SK-N-SH (cell line): ENCODE measurements at regions not wholly inside any gene's neighbourhood (a gene's known extent, or its start where the extent isn't known, plus 50 kb on each side); places are given as distances from the start of the nearest gene placed in this dataset.

ENCODE experiments used
- EP300 ChIP-seq, 2 experiments: IDR thresholded peaks; 2 replicates each; pipeline versions ENCODE4 v1.4.0 to v1.6.1; 2012; ENCODE audit warnings: borderline replicate concordance in 1 of 2, low read depth in 1 of 2, low read length in 1 of 2
- EZH2phosphoT487 ChIP-seq: fragments of 200-600 bp; sonication (generic); IDR thresholded peaks from 2 replicates; pipeline ENCODE4 v1.6.1; 2017; ENCODE audit warnings: low read depth, mixed run types, mild to moderate bottlenecking, antibody characterized with exemption, moderate library complexity, borderline replicate concordance
- FOXJ3 ChIP-seq: sonication (generic); formaldehyde crosslinking; IDR thresholded peaks from 2 replicates; pipeline ENCODE4 v1.5.1; 2020; ENCODE audit warnings: mild to moderate bottlenecking, missing genetic modification reagents
- MXI1 ChIP-seq: IDR thresholded peaks from 2 replicates; pipeline ENCODE4 v1.6.1; 2012; ENCODE audit warnings: mild to moderate bottlenecking, low read depth, low read length, improper control_type of control experiment
- POLR2AphosphoS5 ChIP-seq: IDR thresholded peaks from 2 replicates; pipeline ENCODE4 v1.6.1; 2012; ENCODE audit warnings: low read depth, low read length
- RAD21 ChIP-seq: IDR thresholded peaks from 2 replicates; pipeline ENCODE4 v1.6.1; 2012; ENCODE audit warnings: mild to moderate bottlenecking, low read length
- RCOR1 ChIP-seq: fragments of 150-350 bp; IDR thresholded peaks from 2 replicates; pipeline ENCODE4 v1.6.1; 2017; ENCODE audit warnings: antibody characterized with exemption, low read length
- YY1 ChIP-seq: IDR thresholded peaks from 2 replicates; pipeline ENCODE4 v1.4.0; 2012; ENCODE audit warnings: low read depth, mild to moderate bottlenecking
- TF ChIP-seq, protein P1 (sequence below): fragments of 150-350 bp; IDR thresholded peaks from 2 replicates; pipeline ENCODE4 v1.6.1; 2017; ENCODE audit warnings: antibody characterized with exemption, low read length, low read depth, borderline replicate concordance
- TF ChIP-seq, protein P2 (sequence below): fragments of 200-600 bp; sonication (generic); IDR thresholded peaks from 2 replicates; pipeline ENCODE4 v1.6.1; 2017; ENCODE audit warnings: antibody characterized with exemption, mild to moderate bottlenecking, moderate library complexity
- TF ChIP-seq, protein P3 (sequence below): IDR thresholded peaks from 2 replicates; pipeline ENCODE4; 2012
- TF ChIP-seq, protein P4 (sequence below): IDR thresholded peaks from 2 replicates; pipeline ENCODE4 v1.6.1; 2012; ENCODE audit warnings: mild to moderate bottlenecking, low read depth, low read length, moderate library complexity
- TF ChIP-seq, protein P5 (sequence below): IDR thresholded peaks from 2 replicates; pipeline ENCODE4 v1.4.0; 2012; ENCODE audit warnings: low read depth, borderline replicate concordance

DNA sequence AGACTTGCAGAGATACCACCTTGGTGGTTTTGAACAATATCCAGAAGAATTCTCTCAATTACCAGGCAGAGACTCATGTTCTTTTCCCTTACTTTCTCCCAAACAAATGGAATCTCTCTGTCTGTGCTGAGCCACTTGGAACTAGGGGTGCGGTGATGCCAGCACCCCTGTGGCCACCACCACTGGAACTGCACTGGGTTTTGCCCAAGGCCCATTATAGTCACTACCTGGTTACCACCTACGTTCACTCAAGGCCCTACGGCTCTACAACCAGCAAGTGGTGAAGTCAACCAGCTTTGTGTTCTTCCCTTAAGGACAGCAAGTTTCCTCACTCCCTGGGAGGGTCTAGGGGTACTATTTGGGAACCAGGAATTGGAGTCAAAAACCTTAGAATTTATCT is 1183.7 kb downstream of the FSTL5 start:
- TF ChIP-seq, protein P1, sequence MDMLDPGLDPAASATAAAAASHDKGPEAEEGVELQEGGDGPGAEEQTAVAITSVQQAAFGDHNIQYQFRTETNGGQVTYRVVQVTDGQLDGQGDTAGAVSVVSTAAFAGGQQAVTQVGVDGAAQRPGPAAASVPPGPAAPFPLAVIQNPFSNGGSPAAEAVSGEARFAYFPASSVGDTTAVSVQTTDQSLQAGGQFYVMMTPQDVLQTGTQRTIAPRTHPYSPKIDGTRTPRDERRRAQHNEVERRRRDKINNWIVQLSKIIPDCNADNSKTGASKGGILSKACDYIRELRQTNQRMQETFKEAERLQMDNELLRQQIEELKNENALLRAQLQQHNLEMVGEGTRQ, result no peak
- TF ChIP-seq, protein P2, sequence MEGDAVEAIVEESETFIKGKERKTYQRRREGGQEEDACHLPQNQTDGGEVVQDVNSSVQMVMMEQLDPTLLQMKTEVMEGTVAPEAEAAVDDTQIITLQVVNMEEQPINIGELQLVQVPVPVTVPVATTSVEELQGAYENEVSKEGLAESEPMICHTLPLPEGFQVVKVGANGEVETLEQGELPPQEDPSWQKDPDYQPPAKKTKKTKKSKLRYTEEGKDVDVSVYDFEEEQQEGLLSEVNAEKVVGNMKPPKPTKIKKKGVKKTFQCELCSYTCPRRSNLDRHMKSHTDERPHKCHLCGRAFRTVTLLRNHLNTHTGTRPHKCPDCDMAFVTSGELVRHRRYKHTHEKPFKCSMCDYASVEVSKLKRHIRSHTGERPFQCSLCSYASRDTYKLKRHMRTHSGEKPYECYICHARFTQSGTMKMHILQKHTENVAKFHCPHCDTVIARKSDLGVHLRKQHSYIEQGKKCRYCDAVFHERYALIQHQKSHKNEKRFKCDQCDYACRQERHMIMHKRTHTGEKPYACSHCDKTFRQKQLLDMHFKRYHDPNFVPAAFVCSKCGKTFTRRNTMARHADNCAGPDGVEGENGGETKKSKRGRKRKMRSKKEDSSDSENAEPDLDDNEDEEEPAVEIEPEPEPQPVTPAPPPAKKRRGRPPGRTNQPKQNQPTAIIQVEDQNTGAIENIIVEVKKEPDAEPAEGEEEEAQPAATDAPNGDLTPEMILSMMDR, result no peak
- TF ChIP-seq RAD21, result no peak
- no peak for TF ChIP-seq RCOR1
- TF ChIP-seq EP300 (IDR thresholded peaks at IDR 0.05; ENCODE audit: borderline replicate concordance in 1 of 2, low read depth in 1 of 2, low read length in 1 of 2), result no peak
- no peak for TF ChIP-seq POLR2AphosphoS5
- no peak for TF ChIP-seq YY1
- TF ChIP-seq, protein P3, sequence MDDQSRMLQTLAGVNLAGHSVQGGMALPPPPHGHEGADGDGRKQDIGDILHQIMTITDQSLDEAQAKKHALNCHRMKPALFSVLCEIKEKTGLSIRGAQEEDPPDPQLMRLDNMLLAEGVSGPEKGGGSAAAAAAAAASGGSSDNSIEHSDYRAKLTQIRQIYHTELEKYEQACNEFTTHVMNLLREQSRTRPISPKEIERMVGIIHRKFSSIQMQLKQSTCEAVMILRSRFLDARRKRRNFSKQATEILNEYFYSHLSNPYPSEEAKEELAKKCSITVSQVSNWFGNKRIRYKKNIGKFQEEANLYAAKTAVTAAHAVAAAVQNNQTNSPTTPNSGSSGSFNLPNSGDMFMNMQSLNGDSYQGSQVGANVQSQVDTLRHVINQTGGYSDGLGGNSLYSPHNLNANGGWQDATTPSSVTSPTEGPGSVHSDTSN, result no peak
- no peak for TF ChIP-seq FOXJ3
- TF ChIP-seq EZH2phosphoT487, result no peak
- TF ChIP-seq MXI1, result no peak
- TF ChIP-seq, protein P4, sequence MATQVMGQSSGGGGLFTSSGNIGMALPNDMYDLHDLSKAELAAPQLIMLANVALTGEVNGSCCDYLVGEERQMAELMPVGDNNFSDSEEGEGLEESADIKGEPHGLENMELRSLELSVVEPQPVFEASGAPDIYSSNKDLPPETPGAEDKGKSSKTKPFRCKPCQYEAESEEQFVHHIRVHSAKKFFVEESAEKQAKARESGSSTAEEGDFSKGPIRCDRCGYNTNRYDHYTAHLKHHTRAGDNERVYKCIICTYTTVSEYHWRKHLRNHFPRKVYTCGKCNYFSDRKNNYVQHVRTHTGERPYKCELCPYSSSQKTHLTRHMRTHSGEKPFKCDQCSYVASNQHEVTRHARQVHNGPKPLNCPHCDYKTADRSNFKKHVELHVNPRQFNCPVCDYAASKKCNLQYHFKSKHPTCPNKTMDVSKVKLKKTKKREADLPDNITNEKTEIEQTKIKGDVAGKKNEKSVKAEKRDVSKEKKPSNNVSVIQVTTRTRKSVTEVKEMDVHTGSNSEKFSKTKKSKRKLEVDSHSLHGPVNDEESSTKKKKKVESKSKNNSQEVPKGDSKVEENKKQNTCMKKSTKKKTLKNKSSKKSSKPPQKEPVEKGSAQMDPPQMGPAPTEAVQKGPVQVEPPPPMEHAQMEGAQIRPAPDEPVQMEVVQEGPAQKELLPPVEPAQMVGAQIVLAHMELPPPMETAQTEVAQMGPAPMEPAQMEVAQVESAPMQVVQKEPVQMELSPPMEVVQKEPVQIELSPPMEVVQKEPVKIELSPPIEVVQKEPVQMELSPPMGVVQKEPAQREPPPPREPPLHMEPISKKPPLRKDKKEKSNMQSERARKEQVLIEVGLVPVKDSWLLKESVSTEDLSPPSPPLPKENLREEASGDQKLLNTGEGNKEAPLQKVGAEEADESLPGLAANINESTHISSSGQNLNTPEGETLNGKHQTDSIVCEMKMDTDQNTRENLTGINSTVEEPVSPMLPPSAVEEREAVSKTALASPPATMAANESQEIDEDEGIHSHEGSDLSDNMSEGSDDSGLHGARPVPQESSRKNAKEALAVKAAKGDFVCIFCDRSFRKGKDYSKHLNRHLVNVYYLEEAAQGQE, result no peak
- TF ChIP-seq, protein P5, sequence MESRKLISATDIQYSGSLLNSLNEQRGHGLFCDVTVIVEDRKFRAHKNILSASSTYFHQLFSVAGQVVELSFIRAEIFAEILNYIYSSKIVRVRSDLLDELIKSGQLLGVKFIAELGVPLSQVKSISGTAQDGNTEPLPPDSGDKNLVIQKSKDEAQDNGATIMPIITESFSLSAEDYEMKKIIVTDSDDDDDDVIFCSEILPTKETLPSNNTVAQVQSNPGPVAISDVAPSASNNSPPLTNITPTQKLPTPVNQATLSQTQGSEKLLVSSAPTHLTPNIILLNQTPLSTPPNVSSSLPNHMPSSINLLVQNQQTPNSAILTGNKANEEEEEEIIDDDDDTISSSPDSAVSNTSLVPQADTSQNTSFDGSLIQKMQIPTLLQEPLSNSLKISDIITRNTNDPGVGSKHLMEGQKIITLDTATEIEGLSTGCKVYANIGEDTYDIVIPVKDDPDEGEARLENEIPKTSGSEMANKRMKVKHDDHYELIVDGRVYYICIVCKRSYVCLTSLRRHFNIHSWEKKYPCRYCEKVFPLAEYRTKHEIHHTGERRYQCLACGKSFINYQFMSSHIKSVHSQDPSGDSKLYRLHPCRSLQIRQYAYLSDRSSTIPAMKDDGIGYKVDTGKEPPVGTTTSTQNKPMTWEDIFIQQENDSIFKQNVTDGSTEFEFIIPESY, result no peak
